ENCODE measurements at regions not wholly inside any gene's neighbourhood (a gene's known extent, or its start where the extent isn't known, plus 50 kb on each side); places are given as distances from the start of the nearest gene placed in this dataset.

DNA sequence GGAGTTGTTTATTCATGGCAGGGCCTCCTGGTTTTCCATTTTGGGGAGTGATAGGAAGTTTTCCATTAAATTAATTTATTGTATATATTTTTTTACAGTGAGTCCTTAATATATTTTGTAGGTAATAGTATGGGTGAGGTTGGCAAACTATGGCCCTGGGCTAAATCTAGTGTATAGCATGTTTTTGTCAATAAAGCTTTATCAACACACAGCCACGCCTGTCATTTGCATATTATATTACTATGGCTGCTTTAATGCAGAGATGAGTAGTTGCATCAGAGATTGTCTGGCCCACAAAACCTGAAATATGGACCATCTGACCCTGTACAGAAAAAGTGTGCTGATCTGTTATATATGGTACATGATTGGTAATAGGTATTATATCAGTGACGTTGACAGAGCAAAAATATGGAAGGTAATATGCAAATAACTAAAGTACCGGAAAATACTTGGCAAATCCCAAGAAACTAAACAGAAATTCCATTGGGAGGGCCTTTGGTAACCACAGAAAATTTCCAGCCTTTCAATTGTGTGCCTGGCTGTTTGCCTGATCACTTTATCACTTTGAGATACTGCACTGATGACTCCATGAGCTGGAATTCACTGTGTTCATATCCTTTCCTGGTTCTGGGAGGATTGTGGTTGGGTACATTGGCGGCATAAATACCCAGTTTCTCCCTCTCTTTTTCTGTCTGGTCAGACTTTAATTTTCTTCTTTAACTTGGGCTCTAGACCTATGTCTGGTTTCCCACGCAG lies 61.7 kb upstream of the RFLNA start:
- no peak for DNase-seq
- no peaks in the 10 kb centered on the region for H3K4me1 Mint-ChIP-seq
- H3K27me3 Mint-ChIP-seq: peaks cover 4% of the 10 kb centered on the region
- H3K36me3 Mint-ChIP-seq: no peaks in the 10 kb centered on the region
- no peak overlapping the region for H3K27ac Mint-ChIP-seq
- H3K4me3 Mint-ChIP-seq: no peak overlapping the region
- H3K9me3 Mint-ChIP-seq: peaks cover 8% of the 10 kb centered on the region

- no peaks in the 10 kb centered on the region for H3K27me3 Mint-ChIP-seq
- H3K4me1 Mint-ChIP-seq: no peaks in the 10 kb centered on the region
- H3K4me3 Mint-ChIP-seq: no peak overlapping the region
- H3K27ac Mint-ChIP-seq: no peak overlapping the region
- no peak for DNase-seq
- H3K36me3 Mint-ChIP-seq: no peaks in the 10 kb centered on the region
- H3K9me3 Mint-ChIP-seq: peaks cover 8% of the 10 kb centered on the region
These were observed 60.9 kb upstream of the RFLNA start for GRCh38 chr12:124233846-124234640.

DNA sequence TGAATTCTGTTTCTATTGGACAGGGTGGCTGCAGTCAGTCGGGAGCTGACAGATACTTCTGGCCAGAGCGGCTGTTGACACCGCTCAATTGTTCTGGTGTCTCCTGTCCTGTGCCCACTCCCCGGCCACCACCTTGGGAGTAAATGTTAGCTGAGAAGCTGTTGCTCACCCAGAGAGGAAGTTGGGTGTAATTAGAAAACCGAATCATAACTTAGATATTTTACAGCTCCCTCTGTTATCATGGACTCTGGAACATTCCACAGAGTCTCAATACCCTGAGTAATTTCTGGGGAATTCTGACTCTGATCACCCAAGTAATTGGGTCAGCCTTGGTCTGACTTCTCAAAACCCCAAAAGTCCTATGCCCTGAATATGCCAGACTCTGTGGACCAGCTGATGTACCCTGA lies 58.3 kb upstream of the RFLNA start:
- H3K27ac Mint-ChIP-seq: no peak overlapping the region
- peaks cover 3% of the 10 kb centered on the region for H3K9me3 Mint-ChIP-seq
- H3K36me3 Mint-ChIP-seq: no peaks in the 10 kb centered on the region
- H3K4me1 Mint-ChIP-seq: no peaks in the 10 kb centered on the region
- no peak for DNase-seq
- no peak overlapping the region for H3K4me3 Mint-ChIP-seq
- no peaks in the 10 kb centered on the region for H3K27me3 Mint-ChIP-seq

- DNase-seq: no peak
- Mint-ChIP-seq H3K4me1 (no peaks in the 10 kb centered on the region), H3K27me3 (no peaks in the 10 kb centered on the region), H3K36me3 (no peaks in the 10 kb centered on the region), H3K27ac (no peak overlapping the region), H3K9me3 (peaks cover 5% of the 10 kb centered on the region), H3K4me3 (no peak overlapping the region)
These were observed 56.0 kb upstream of the RFLNA start for GRCh38 chr12:124238886-124239285.

GRCh38 chr12:124240493-124240892 lies 54.4 kb upstream of the RFLNA start:
- Mint-ChIP-seq H3K4me3 (no peak overlapping the region), H3K4me1 (no peaks in the 10 kb centered on the region), H3K27me3 (no peaks in the 10 kb centered on the region), H3K9me3 (peaks cover 5% of the 10 kb centered on the region), H3K36me3 (peaks cover 2% of the 10 kb centered on the region), H3K27ac (no peak overlapping the region)
- DNase-seq: no peak

DNA sequence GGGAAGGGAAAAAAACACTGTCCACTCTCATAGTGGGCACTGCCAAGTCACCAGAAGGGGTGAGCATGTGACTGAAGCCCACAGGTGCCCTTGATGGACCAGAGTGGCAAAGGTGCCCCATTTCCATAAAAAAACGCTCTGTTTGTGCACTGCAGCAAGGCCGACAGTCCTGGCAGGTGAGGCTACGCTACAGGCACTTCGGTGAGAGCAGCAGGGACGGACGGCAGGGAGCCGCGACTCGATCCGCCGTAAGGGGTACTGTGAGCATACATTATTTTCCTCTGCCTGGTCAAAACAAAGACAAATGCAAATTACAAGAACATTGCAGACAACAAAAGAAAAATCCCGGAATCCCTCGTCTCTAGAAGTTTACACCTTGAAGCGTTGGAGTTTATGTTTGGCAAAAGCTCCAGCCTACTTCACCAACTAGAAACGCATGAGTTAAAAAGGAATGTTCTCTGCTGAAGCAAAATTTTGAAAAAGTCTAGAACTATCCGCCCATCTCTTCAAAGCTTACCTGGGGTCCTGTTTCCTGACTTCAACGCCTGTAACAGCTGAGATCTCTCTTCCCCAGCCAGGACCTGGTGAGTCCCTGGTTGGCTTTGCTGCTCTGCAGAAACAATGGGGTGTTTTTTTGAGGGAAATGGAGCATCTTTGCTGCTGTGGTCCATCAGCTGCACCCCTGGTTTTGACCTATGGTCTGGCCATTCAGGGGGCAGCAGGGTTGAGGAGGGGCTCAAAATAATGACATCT lies 52.9 kb upstream of the RFLNA start:
- H3K4me3 Mint-ChIP-seq: no peak overlapping the region
- peaks cover 6% of the 10 kb centered on the region for H3K9me3 Mint-ChIP-seq
- no peak for DNase-seq
- no peaks in the 10 kb centered on the region for H3K4me1 Mint-ChIP-seq
- peaks cover 2% of the 10 kb centered on the region for H3K36me3 Mint-ChIP-seq
- peaks cover 7% of the 10 kb centered on the region for H3K27me3 Mint-ChIP-seq
- no peak overlapping the region for H3K27ac Mint-ChIP-seq

GRCh38 chr12:124242529-124243065 lies 52.3 kb upstream of the RFLNA start:
- Mint-ChIP-seq H3K36me3 (peaks cover 2% of the 10 kb centered on the region), H3K27me3 (peaks cover 11% of the 10 kb centered on the region), H3K4me1 (no peaks in the 10 kb centered on the region), H3K4me3 (no peak overlapping the region), H3K27ac (no peak overlapping the region), H3K9me3 (peaks cover 9% of the 10 kb centered on the region)
- DNase-seq: no peak

- no peak for DNase-seq
- Mint-ChIP-seq H3K9me3 (peaks cover 9% of the 10 kb centered on the region), H3K36me3 (peaks cover 2% of the 10 kb centered on the region), H3K4me3 (no peak overlapping the region), H3K27me3 (peaks cover 11% of the 10 kb centered on the region), H3K4me1 (no peaks in the 10 kb centered on the region), H3K27ac (no peak overlapping the region)
These were observed 51.0 kb upstream of the RFLNA start for GRCh38 chr12:124243936-124244335.
